GM19467 (cell line): ENCODE measurements at regions not wholly inside any gene's neighbourhood (a gene's known extent, or its start where the extent isn't known, plus 50 kb on each side); places are given as distances from the start of the nearest gene placed in this dataset.
"Not testable (repeated sequence)": the region's sequence is repeated elsewhere in the genome, so short reads cannot be mapped to it uniquely, and the experiment has no call there.

Experiments used
- ATAC-seq: cut with Tn5 transposase; IDR thresholded peaks from one replicate; pipeline ENCODE4 v1.9.1; 2021; ENCODE audit warnings: mild to moderate bottlenecking, moderate library complexity; ENCODE audit not compliant: unreplicated experiment

DNA sequence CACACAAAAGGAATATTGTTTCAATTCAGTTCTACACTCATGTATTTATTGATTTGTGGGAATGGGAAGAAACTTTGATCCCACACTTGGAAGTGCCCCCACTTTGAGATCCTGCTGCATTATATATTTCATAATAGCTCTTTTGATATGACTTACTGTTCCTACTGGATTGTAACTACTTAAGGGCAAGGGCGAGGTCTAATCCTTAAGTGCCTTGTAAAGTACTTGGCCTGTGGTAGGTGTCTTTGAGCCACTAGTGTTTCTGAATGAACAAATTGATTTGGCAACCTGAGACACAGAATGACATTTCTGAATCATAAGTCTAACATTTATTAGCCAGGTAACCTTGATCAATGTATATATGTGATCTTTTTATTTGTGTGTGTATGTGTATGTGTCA, 767.2 kb downstream of the RAB28 start:
- ATAC-seq = no peak

- ATAC-seq = no peak
Measured at GRCh38 chr4:12712648-12713339, 771.3 kb downstream of the RAB28 start.

DNA sequence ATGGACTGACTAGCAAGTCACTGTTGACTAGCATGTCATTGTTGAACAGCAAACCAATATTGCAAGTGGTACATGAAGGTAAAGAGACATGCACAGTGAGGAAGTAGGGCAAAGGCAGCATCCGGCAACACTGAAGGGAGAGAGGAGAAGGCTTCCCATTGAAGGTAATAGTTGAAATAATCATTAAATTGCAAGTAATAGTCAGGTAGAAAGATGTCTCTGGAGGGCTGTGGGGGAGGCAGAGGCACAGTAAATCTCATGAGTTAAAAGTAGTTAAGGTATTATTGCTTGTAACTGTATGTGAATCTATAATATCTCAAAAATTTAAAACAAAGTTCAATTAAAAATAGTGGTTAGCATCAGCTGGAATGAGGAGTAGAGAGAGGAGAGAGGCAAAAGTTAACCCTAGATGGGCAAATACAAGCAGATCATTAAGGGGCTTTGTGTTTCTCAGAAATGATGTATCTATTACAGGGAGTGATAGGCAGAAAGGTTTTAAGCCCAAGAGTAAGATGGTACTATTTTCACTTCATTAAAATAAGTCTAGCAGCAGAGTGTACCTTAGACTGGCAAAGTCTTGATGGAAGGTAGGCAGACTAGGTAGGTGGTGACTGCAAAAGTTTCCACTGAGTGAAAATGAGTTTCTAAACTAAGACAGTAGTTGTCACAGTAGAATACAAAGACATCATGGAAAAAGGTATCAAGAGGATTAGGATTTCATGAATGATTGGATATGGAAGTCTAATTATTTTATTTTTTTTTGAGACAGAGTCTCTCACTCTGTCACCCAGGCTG, 776.6 kb downstream of the RAB28 start:
- ATAC-seq = no peak

DNA sequence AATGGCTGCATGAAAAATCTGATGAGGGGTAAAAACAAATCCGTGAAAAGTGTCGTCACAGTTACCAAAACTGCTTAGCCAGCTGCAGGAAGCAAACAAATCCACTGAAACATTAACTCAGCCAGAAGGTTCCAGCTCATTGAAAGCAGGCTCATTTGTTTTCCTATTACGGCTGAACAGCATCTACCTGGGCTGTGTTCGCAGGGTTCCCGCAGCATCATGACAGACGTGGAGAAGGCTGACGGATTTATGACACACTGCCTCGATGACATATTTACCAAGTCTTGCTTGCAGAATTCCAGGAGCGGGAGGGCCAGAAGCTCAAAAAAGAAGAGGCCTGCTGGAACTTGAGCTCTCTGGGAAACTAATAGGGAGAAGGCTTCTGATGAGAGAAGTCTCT, 781.1 kb downstream of the RAB28 start:
- no peak for ATAC-seq

DNA sequence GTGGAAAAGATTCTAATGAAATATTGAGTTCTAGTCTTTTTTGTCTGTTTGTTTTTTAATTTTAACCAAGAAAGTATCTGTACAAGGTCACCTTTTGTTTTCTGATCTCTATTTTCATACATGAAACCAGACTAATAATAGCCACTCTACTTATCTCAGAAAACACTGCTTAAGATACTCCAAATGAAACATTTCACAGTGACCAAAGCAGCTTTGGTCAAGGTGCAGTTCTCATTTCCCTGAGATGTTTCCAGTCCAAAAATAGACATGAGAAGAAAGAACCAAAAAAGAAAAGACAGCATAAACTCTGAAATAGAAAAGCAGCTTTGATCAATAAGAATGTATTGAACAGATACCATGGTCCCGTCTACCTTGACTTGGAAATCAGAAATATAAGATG, 782.8 kb downstream of the RAB28 start:
- ATAC-seq = no peak

GRCh38 chr4:12697970-12698369, 786.2 kb downstream of the RAB28 start:
- no peak for ATAC-seq

GRCh38 chr4:12692815-12693214, 791.3 kb downstream of the RAB28 start:
- ATAC-seq = no peak

DNA sequence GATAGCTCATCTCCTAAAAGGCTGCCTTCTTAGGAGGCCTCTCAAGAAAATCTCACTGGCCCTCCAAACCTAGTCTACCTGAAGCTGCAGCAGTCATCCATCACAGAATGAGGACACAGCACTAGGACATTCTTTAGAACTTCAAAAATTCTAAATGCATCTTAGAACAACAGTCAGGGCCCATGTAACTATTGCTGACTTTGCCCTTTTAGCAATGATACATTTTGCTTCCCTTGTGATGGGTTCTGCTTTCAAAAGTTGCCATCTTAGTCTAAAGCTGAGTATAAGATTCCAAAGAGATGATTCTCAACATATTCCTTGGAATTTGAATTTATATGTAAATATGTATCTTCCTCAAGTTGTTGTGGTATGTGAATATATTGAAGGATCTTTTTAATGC, 793.0 kb downstream of the RAB28 start:
- no peak for ATAC-seq

GRCh38 chr4:12689457-12689856, 794.7 kb downstream of the RAB28 start:
- no peak for ATAC-seq

DNA sequence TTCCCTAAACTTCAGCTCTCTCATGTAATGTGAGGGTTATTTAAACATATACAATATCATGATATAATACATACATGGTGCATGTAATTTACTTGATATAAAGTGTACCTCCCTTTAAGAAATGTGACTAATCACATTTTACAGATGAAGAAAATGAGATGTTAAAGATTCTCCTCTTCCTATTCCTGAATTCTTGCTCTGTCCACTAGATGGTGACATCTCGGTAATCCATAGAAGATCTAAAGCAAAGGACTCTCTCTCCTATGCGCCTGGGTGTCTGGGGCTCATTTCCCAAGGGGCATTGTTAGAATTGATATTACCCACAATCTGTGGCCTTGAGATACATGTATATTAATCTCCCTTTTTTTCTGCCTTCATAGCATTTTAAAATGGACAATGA, 804.9 kb downstream of the RAB28 start:
- ATAC-seq = no peak

DNA sequence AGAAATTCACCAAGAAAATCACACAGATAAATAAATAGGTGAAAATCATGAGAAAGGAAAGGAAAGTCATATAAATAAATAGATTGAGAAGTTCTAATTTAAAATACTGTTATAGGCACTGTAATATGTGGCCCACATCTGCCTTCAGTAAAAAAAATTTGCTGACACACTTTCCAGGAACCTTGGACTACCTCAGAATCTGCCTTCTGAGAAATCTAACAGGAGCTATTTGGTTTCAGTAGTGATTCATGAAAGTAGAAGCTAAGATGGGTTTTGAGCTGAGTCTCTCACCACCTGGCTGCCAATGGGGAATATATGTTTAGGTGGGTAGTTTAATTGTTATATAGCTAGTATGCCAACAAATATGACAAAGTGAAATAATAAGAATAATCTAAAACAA, 810.0 kb downstream of the RAB28 start:
- no peak for ATAC-seq

GRCh38 chr4:12672303-12672702, 811.8 kb downstream of the RAB28 start:
- no peak for ATAC-seq

DNA sequence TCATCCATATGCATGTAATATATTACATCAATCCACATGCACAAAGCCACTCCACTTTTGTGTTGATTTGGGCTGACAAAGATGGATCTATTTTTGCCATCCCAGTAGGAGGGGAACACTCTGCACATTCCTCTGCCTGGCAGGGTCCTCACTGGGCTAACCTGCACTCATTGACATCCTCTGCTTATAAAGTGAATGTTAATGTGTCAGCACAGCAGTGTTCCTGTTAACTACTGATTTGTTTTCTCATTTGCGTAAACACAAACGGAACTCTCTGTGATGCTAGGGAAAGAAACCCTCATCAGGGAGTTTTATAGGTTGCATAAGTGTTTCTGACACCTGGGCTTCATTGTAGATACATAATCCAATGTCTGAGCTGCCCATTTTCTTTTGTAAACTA, 826.0 kb downstream of the RAB28 start:
- ATAC-seq = no peak

GRCh38 chr4:12651876-12652275, 832.3 kb downstream of the RAB28 start:
- no peak for ATAC-seq

DNA sequence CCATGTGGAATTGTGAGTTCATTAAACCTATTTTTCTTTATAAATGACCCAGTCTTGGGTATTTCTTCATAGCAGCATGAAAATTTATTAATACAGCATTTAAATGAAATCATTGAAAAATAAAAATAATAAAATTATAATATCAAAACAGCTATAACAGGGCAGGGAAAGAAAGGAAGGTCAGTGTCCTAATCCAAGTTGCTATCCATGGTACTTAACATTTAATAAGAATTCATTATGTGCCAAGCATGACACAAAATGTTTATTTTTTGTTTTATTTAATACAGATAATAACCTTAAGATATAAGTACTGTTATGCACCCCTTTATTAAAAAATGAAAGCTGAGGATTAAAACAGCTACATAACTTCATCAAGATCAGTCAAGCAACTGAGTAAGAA, 838.4 kb downstream of the RAB28 start:
- ATAC-seq = no peak

- ATAC-seq = no peak
Measured at GRCh38 chr4:12644261-12644660, 839.9 kb downstream of the RAB28 start.

GRCh38 chr4:12636191-12636590, 847.9 kb downstream of the RAB28 start:
- no peak for ATAC-seq

DNA sequence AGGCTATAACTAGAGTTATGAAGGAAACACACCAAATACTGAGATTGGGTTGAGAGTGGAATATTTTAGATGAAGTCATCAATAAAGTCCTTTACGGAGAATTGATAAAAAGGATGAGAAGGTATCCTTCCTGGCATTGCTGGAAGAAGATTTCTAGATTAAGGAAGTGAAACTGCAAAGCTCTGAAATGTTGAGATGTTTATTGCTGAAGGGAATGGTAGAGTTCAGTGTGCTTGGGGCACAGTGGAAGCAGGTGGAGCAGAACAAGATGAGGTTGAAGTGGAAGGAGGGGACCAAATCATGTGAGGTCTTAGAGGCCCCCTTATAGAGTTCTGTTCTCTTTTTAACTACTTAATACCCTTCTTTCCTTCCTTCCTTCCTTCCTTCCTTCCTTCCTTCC, 848.5 kb downstream of the RAB28 start:
- no peak for ATAC-seq

DNA sequence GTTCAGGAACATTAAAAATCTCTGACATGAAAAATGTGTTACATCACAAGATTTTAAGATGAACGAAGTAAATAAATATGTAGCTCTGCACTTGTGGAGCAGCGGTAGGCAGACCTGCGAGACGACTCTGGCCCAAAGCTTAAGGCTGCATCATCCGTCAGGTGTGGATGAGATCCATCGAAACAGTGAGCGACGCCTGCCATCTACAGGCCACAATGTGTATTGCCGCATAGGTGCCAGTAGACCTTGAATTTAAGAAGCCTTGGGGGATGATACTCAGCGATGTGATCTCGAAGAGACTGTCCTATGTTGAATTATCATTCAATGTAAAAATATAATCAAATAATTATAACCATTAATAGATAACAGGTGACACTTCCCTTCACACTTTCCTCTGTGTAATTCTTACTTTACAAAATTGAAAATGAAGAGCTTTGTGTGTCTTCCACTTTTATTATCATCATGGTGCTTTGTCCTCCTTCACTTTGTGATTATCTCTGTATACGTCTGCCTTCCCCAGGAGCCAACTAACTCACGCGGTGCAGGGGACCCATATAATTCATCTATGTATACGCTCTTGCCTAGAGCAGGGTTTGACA, 851.0 kb downstream of the RAB28 start:
- peak; percentile 98 for ATAC-seq

DNA sequence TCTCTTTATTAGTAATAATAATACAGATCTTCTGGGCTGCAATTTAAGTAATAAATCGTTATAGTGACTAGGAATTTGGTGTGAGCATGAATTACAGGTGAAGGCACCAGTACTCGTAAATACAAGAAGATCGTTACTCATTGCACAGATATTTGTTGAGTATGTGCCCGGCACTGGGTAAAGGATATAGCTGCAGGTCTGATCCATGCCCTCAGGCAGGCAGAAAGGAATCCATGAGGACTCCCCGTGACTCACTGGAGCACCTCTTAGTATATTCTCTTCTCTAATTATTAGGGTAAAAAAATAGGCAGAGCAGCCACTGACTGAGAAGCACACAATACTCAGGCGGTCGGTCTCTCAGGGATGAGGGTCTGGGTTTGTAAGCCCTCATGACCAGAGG, 868.3 kb downstream of the RAB28 start:
- ATAC-seq = no peak

DNA sequence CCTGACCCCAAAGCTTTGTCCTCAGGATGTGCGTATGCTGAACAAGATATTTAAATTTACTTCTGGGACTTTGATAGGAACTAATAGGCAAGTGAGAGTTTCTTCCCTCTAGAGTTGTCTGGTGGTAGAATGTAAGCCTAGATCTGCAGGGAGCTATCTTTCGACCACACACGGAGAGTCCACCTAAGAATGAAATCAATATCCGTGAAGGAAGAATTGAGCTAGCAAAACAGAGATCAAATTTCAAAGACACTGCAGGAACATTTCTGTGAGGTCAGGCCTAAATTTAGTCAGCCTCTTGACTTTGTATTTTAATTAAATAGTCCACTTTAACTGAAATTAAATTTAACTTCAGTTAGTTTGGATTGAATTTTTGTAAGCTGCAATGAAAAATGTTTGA, 871.3 kb downstream of the RAB28 start:
- ATAC-seq = no peak

- not testable (repeated sequence) for ATAC-seq
Measured at GRCh38 chr4:12609212-12609875, 874.8 kb downstream of the RAB28 start.
